ENCODE measurements at regions not wholly inside any gene's neighbourhood (a gene's known extent, or its start where the extent isn't known, plus 50 kb on each side); places are given as distances from the start of the nearest gene placed in this dataset.

DNA sequence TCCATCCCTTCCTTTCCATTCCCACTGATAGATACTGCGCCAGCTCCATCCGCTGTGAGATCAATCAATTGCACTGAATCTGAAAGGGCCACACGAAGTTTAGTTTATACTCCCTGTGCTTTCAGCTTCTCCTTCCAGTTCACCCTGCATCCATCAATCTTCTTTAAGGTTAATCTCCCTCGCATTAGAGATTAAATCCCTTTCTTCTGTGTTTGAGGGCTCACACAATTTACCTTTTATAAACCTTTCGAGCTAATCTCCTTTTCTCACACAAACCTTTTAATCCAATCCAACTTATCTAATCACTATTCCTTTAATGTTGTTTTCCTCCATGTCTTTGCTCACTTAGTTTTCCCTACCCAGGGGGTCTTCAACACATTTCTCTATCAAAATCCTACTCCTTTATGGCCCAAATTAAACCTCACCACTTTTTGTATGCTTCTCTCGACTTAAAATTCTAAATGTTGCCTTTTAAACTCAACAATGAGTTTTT lies 64.6 kb upstream of the HAPLN1 start:
- ChIA-PET CTCF (no interaction called here), POLR2A (ENCODE audit: low non-redundant PET) (no interaction called here)
- no peak for DNase-seq (ENCODE audit: low spot score)
- TF ChIP-seq, protein P1, sequence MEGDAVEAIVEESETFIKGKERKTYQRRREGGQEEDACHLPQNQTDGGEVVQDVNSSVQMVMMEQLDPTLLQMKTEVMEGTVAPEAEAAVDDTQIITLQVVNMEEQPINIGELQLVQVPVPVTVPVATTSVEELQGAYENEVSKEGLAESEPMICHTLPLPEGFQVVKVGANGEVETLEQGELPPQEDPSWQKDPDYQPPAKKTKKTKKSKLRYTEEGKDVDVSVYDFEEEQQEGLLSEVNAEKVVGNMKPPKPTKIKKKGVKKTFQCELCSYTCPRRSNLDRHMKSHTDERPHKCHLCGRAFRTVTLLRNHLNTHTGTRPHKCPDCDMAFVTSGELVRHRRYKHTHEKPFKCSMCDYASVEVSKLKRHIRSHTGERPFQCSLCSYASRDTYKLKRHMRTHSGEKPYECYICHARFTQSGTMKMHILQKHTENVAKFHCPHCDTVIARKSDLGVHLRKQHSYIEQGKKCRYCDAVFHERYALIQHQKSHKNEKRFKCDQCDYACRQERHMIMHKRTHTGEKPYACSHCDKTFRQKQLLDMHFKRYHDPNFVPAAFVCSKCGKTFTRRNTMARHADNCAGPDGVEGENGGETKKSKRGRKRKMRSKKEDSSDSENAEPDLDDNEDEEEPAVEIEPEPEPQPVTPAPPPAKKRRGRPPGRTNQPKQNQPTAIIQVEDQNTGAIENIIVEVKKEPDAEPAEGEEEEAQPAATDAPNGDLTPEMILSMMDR (conservative IDR thresholded peaks at IDR 0.05; ENCODE audit: low read depth): no peak
- H3K27ac ChIP-seq: no peak overlapping the region

DNA sequence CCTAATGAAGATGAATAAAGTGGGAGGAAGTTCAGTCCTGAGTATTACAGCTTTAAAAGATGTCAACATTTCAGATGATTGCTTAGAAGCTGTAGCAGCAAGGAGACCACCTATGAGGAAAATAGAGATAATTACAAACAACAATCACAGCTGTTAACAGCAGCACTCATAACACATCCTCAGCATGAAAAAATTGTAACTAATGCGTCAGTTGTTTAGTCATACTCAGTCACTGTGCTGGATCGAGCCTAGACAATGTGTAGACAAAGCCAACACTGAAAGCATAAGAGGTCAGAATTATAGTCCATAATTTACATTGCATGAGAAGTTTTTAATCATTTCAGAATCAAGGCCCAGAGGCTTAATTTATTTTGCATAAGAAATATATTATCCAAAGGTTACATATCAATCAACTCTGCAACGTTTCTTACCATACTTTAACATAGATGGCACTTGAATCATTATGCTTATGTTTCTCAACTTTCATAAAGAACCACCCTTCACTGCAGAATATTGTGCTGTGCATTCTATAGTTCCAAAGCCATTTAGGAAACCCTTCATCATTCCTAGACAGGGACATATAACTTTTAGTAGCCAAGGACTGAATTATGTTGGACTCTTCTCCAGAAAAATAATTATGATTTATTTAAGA lies 60.2 kb upstream of the HAPLN1 start:
- ChIA-PET CTCF (no interaction called here), POLR2A (ENCODE audit: low non-redundant PET) (no interaction called here)

DNA sequence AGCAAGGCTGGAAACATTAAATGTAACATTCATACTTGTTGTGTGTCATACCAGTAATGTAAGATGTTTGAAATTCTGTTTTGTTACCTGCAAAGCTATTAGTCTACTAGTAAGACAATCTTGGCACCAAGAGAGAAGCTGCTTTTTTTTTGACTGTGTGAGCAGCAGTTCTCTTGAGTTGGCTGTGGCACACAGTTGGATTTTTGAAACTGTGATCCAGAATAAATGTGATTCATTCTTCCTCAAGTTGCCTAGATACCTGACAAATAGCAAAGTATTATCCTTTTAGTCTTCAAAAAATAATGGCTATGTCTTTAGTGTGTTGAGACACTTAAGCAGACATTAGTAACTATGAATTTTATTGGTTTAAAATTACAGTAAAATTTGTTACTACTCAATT lies 57.2 kb upstream of the HAPLN1 start:
- TF ChIP-seq, protein P1 (conservative IDR thresholded peaks at IDR 0.05; ENCODE audit: low read depth): no peak
- ChIA-PET POLR2A (ENCODE audit: low non-redundant PET) (no interaction called here), CTCF (no interaction called here)
- DNase-seq (ENCODE audit: low spot score): no peak
- H3K27ac ChIP-seq: no peak overlapping the region

More for the DNA sequence above, 60.2 kb upstream of the HAPLN1 start:
- DNase-seq (ENCODE audit: low spot score): no peak
- no peak overlapping the region for H3K27ac ChIP-seq
- TF ChIP-seq, protein P1 (conservative IDR thresholded peaks at IDR 0.05; ENCODE audit: low read depth): no peak

DNA sequence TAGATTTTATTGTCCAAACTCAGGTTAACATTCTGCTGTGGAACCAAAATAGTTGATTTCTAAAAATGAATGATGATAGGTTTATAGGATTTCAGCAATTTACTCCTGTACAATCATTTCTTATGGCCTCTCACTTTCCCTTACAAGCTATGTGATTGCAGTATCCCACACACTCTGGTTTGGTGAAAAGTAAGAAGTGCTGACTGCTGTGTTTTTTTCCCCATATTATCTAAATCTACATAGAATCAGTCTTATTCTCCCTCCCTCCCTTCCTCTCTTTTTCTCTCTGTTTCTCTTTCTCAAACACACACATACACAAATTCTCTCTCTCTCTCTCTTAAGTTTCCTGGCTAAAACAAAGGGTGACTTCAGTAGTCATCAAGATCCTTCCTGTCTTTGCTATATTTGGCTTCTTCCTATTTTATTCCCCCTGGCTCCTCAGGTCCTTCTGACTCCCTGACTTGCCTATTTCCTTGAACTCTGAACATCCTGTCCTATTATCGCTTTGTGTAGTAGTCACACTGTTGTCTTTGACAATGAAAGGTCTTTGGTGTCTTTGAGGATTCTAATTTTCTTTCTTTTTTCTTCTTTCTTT lies 55.9 kb upstream of the HAPLN1 start:
- DNase-seq (ENCODE audit: low spot score): no peak
- CTCF ChIA-PET: no interaction called here
- TF ChIP-seq, protein P1 (conservative IDR thresholded peaks at IDR 0.05; ENCODE audit: low read depth): no peak
- H3K27ac ChIP-seq: no peak overlapping the region
- POLR2A ChIA-PET (ENCODE audit: low non-redundant PET): no interaction called here

Data from RWPE1 (cell line).